Natural killer cell (primary cell): ENCODE measurements at regions not wholly inside any gene's neighbourhood (a gene's known extent, or its start where the extent isn't known, plus 50 kb on each side); places are given as distances from the start of the nearest gene placed in this dataset.

ENCODE experiments used
- ATAC-seq, 3 donors: fragments of 150-1000 bp in 2 of 3; fragments of 200-7000 bp in 1 of 3; cut with Tn5 transposase; 1 replicate in 1 of 3; 2 replicates in 2 of 3; pipeline ENCODE4 v1.10.0; 2021; ENCODE audit warnings: mild to moderate bottlenecking in 2 of 3, moderate library complexity in 2 of 3
- DNase-seq, 2 donors: peaks; one replicate each; pipeline versions ENCODE4 v3.0.0 to v3.0.0-alpha.2; 2013 to 2021; ENCODE audit warnings: mixed read lengths in 1 of 2
- H3K27ac ChIP-seq: one replicate; pipeline ENCODE4 v1.5.1; 2013; ENCODE audit warnings: mild to moderate bottlenecking, low read length
- H3K27me3 ChIP-seq: one replicate; pipeline ENCODE4 v1.6.1; 2013; ENCODE audit warnings: low read length; ENCODE audit not compliant: control insufficient read depth, insufficient read depth
- H3K36me3 ChIP-seq: one replicate; pipeline ENCODE4 v1.6.1; 2013; ENCODE audit warnings: low read length; ENCODE audit not compliant: control insufficient read depth, insufficient read depth
- H3K4me1 ChIP-seq: one replicate; pipeline ENCODE4 v1.6.1; 2013; ENCODE audit warnings: low read length; ENCODE audit not compliant: control insufficient read depth, insufficient read depth
- H3K4me3 ChIP-seq: one replicate; pipeline ENCODE4 v1.5.1; 2013; ENCODE audit warnings: low read length
- H3K9me3 ChIP-seq: one replicate; pipeline ENCODE4 v1.6.1; 2013; ENCODE audit warnings: low read length; ENCODE audit not compliant: control insufficient read depth, insufficient read depth
- H3K27ac Mint-ChIP-seq, 2 donors: one replicate each; pipeline ENCODE4 v1.8.0; 2022; ENCODE audit warnings: mild to moderate bottlenecking in 2 of 2, mixed read lengths in 2 of 2, moderate library complexity in 1 of 2
- H3K27me3 Mint-ChIP-seq, 2 donors: one replicate each; pipeline ENCODE4 v1.8.0; 2022; ENCODE audit warnings: low read depth in 2 of 2, mixed read lengths in 2 of 2
- H3K36me3 Mint-ChIP-seq: one replicate; pipeline ENCODE4 v1.8.0; 2022; ENCODE audit warnings: mixed read lengths
- H3K4me1 Mint-ChIP-seq, 2 donors: one replicate each; pipeline ENCODE4 v1.8.0; 2022; ENCODE audit warnings: mixed read lengths in 2 of 2
- H3K4me3 Mint-ChIP-seq: one replicate; pipeline ENCODE4 v1.8.0; 2022; ENCODE audit warnings: mild to moderate bottlenecking, moderate library complexity, mixed read lengths
- H3K9me3 Mint-ChIP-seq, 2 donors: one replicate each; pipeline ENCODE4 v1.8.0; 2022; ENCODE audit warnings: mixed read lengths in 2 of 2
- WGBS: methylation state at CpG from one replicate; pipeline ENCODE4 v1.1.7; 2013; ENCODE audit warnings: missing lambda C conversion rate; ENCODE audit not compliant: insufficient coverage; 5-methylcytosine and 5-hydroxymethylcytosine counted together
- intact Hi-C: fragments of 100-400 bp; cut with micrococcal nuclease; formaldehyde crosslinking; loops from one replicate; pipeline ENCODE4 v1.14.2; 2022
- TF ChIP-seq, protein P1 (sequence below): fragments of 200-600 bp; IDR thresholded peaks from one replicate; pipeline ENCODE4 v1.8.0; 2022; ENCODE audit warnings: antibody characterized with exemption

DNA sequence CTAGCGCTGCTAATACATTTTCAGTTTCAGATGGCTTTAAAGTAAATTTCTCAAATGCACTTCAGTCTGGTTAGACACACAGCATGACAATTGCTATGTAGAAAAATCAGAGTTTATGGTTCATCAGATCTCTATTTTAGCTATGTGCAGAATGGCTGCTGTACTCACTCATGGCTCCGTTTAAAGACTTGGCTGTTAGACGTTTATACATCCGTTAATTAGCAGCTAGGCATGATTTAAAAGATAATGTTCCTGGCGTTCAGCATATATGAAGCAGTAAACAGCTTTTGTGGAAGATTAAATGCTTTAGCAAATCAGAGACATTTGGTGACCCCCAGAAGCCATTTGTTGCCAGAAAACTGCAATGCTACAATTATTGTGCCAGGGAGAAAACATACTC, 350.0 kb upstream of the MANEA start:
- no peaks in the 10 kb centered on the region for H3K27me3 ChIP-seq
- TF ChIP-seq, protein P1, sequence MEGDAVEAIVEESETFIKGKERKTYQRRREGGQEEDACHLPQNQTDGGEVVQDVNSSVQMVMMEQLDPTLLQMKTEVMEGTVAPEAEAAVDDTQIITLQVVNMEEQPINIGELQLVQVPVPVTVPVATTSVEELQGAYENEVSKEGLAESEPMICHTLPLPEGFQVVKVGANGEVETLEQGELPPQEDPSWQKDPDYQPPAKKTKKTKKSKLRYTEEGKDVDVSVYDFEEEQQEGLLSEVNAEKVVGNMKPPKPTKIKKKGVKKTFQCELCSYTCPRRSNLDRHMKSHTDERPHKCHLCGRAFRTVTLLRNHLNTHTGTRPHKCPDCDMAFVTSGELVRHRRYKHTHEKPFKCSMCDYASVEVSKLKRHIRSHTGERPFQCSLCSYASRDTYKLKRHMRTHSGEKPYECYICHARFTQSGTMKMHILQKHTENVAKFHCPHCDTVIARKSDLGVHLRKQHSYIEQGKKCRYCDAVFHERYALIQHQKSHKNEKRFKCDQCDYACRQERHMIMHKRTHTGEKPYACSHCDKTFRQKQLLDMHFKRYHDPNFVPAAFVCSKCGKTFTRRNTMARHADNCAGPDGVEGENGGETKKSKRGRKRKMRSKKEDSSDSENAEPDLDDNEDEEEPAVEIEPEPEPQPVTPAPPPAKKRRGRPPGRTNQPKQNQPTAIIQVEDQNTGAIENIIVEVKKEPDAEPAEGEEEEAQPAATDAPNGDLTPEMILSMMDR: no peak
- H3K27ac ChIP-seq: no peak overlapping the region
- H3K4me1 Mint-ChIP-seq: no peaks in the 10 kb centered on the region
- no peaks in the 10 kb centered on the region for H3K27me3 Mint-ChIP-seq
- peaks cover 3 to 8% of the 10 kb centered on the region in 2 donors for H3K9me3 Mint-ChIP-seq
- no peaks in the 10 kb centered on the region for H3K9me3 ChIP-seq
- DNase-seq: no peak
- H3K4me3 ChIP-seq: no peak overlapping the region
- no peak overlapping the region for H3K4me3 Mint-ChIP-seq
- no peak overlapping the region for H3K27ac Mint-ChIP-seq
- intact Hi-C loops: no loop called here
- ATAC-seq: no peak
- H3K36me3 Mint-ChIP-seq: no peaks in the 10 kb centered on the region
- H3K4me1 ChIP-seq: no peaks in the 10 kb centered on the region
- no peaks in the 10 kb centered on the region for H3K36me3 ChIP-seq
- 37% methylated on average over 5 of the region's 5 CpGs for WGBS

DNA sequence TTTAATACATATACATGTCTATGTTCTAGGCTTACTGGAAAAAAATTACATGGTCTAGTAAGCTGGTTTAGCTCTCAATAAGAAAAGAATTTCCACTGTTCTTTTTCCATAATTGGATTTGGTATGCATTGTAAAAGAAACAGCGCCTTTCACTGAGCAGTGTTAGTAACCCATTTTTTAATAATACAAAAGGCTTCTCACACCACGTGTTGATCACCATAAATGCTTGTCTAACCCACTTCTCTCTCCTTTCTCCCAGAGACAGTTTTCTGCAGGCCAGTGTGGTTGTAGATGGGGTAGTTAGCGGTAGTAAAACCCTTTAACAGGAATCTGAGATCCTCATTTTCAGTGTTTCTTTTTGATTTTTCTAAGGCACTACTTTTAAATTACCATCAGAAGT, 348.7 kb upstream of the MANEA start:
- no peaks in the 10 kb centered on the region for H3K36me3 Mint-ChIP-seq
- no peak for ATAC-seq

DNA sequence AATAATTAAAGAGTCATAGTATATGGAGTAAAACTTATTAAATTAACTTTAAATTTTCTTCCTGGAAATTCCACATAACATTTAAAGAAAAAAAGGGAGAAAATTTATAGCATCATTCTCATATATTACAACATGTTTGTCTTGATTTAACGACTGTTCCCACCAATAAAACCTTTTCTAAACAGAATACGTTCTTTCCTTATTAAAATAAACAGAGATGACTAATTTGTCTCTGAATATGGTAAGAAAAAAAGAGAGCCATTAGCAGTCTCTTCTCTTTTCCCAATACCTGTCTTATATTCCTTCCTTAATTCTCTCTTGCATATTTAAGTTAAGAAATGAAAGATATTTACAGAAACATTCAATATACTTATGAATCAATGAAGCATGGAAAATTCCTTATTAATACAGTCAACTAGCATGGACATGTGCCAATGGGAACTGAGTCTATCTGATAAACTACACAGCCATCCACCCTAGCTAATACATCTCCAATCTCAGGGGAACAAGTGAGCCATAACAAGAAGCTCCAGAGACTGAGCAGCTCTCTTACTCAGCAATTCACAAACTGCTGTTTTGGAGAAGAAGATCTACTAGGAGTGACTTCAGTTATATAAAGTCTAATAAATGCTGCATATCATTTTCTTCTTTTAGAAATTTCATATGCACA, 347.1 kb upstream of the MANEA start:
- no peaks in the 10 kb centered on the region for H3K36me3 ChIP-seq
- H3K36me3 Mint-ChIP-seq: no peaks in the 10 kb centered on the region
- H3K9me3 ChIP-seq: no peaks in the 10 kb centered on the region
- no peak overlapping the region for H3K27ac Mint-ChIP-seq
- intact Hi-C loops: no loop called here
- no peaks in the 10 kb centered on the region for H3K27me3 Mint-ChIP-seq
- no peak overlapping the region for H3K4me3 ChIP-seq
- WGBS: no CpG with 5 or more reads among the region's 2 CpGs
- H3K4me3 Mint-ChIP-seq: no peak overlapping the region
- H3K4me1 Mint-ChIP-seq: no peaks in the 10 kb centered on the region
- no peaks in the 10 kb centered on the region for H3K27me3 ChIP-seq
- no peak overlapping the region for H3K27ac ChIP-seq
- TF ChIP-seq, protein P1: no peak
- DNase-seq: no peak
- no peak for ATAC-seq
- peaks cover 0 to 7% of the 10 kb centered on the region in 2 donors for H3K9me3 Mint-ChIP-seq
- no peaks in the 10 kb centered on the region for H3K4me1 ChIP-seq

More for the DNA sequence above, 348.7 kb upstream of the MANEA start:
- H3K4me3 ChIP-seq: no peak overlapping the region
- H3K9me3 Mint-ChIP-seq: peaks cover 0 to 7% of the 10 kb centered on the region in 2 donors
- no peaks in the 10 kb centered on the region for H3K9me3 ChIP-seq
- no peaks in the 10 kb centered on the region for H3K36me3 ChIP-seq
- H3K27me3 ChIP-seq: no peaks in the 10 kb centered on the region
- H3K27ac Mint-ChIP-seq: no peak overlapping the region
- H3K4me1 ChIP-seq: no peaks in the 10 kb centered on the region
- no peaks in the 10 kb centered on the region for H3K27me3 Mint-ChIP-seq
- intact Hi-C loops: no loop called here
- H3K4me3 Mint-ChIP-seq: no peak overlapping the region
- no peak overlapping the region for H3K27ac ChIP-seq
- H3K4me1 Mint-ChIP-seq: no peaks in the 10 kb centered on the region
- no CpG with 5 or more reads among the region's 3 CpGs for WGBS
- no peak for DNase-seq
- TF ChIP-seq, protein P1: no peak

GRCh38 chr6:95231416-95231815, 345.9 kb upstream of the MANEA start:
- H3K4me3 ChIP-seq: no peak overlapping the region

More at GRCh38 chr6:95231416-95231815, 345.9 kb upstream of the MANEA start:
- intact Hi-C loops: no loop called here
- H3K4me1 Mint-ChIP-seq: no peaks in the 10 kb centered on the region
- no peak overlapping the region for H3K4me3 Mint-ChIP-seq
- peaks cover 0 to 2% of the 10 kb centered on the region in 2 donors for H3K9me3 Mint-ChIP-seq
- no peak for DNase-seq
- Histone ChIP-seq H3K36me3 (no peaks in the 10 kb centered on the region), H3K9me3 (no peaks in the 10 kb centered on the region), H3K27me3 (no peaks in the 10 kb centered on the region), H3K27ac (no peak overlapping the region), H3K4me1 (no peaks in the 10 kb centered on the region)
- no peaks in the 10 kb centered on the region for H3K36me3 Mint-ChIP-seq
- TF ChIP-seq, protein P1: no peak
- H3K27ac Mint-ChIP-seq: no peak overlapping the region
- ATAC-seq: no peak
- H3K27me3 Mint-ChIP-seq: no peaks in the 10 kb centered on the region
